Endodermal cell (in vitro differentiated cells): ENCODE measurements at regions not wholly inside any gene's neighbourhood (a gene's known extent, or its start where the extent isn't known, plus 50 kb on each side); places are given as distances from the start of the nearest gene placed in this dataset.
"Not testable (repeated sequence)": the region's sequence is repeated elsewhere in the genome, so short reads cannot be mapped to it uniquely, and the experiment has no call there.

ENCODE experiments used
- DNase-seq: peaks from one replicate; pipeline ENCODE4 v3.0.0-alpha.2; 2017
- H3K27ac ChIP-seq: 2 replicates; pipeline ENCODE4 v1.5.1; 2013; ENCODE audit warnings: mild to moderate bottlenecking, low read depth, low read length, moderate library complexity
- H3K27me3 ChIP-seq: 2 replicates; pipeline ENCODE4 v1.6.1; 2013; ENCODE audit warnings: mild to moderate bottlenecking, low read length, moderate library complexity; ENCODE audit not compliant: insufficient read depth, control insufficient read depth, poor library complexity, severe bottlenecking
- H3K36me3 ChIP-seq: 2 replicates; pipeline ENCODE4 v1.7.0; 2013; ENCODE audit warnings: mild to moderate bottlenecking, low read length, moderate library complexity; ENCODE audit not compliant: control insufficient read depth, insufficient read depth
- H3K4me1 ChIP-seq: one replicate; pipeline ENCODE4 v1.7.0; 2013; ENCODE audit warnings: low read length; ENCODE audit not compliant: control insufficient read depth, insufficient read depth
- H3K4me3 ChIP-seq: 2 replicates; pipeline ENCODE4 v1.5.1; 2013; ENCODE audit warnings: mild to moderate bottlenecking, low read length, moderate library complexity
- H3K9ac ChIP-seq: 2 replicates; pipeline ENCODE4 v1.6.1; 2013; ENCODE audit warnings: mild to moderate bottlenecking, low read length, moderate library complexity; ENCODE audit not compliant: poor library complexity, severe bottlenecking; ENCODE audit errors: extremely low read depth
- H3K9me3 ChIP-seq: 2 replicates; pipeline ENCODE4 v1.6.1; 2013; ENCODE audit warnings: mild to moderate bottlenecking, low read length, moderate library complexity; ENCODE audit not compliant: control insufficient read depth
- H3K27ac Mint-ChIP-seq: 2 replicates; pipeline ENCODE4 v1.8.0; 2020; ENCODE audit warnings: mixed read lengths
- H3K27me3 Mint-ChIP-seq: 2 replicates; pipeline ENCODE4 v1.8.0; 2021; ENCODE audit warnings: mild to moderate bottlenecking, mixed read lengths; ENCODE audit not compliant: insufficient read depth
- H3K36me3 Mint-ChIP-seq: 2 replicates; pipeline ENCODE4 v1.8.0; 2020; ENCODE audit warnings: low read depth, mixed read lengths
- H3K4me1 Mint-ChIP-seq: 2 replicates; pipeline ENCODE4 v1.8.0; 2020; ENCODE audit warnings: mixed read lengths
- H3K4me3 Mint-ChIP-seq: 2 replicates; pipeline ENCODE4 v1.8.0; 2020; ENCODE audit warnings: mild to moderate bottlenecking, moderate library complexity, mixed read lengths
- H3K9me3 Mint-ChIP-seq: 2 replicates; pipeline ENCODE4 v1.8.0; 2020; ENCODE audit warnings: mild to moderate bottlenecking, mixed read lengths
- WGBS, 2 experiments: methylation state at CpG; one replicate each; pipeline versions ENCODE4 v1.1.5 to v1.1.7; 2013; ENCODE audit warnings: missing lambda C conversion rate in 2 of 2, mixed read lengths in 1 of 2; ENCODE audit not compliant: insufficient coverage in 1 of 2, insufficient read length in 1 of 2; 5-methylcytosine and 5-hydroxymethylcytosine counted together
- TF ChIP-seq, protein P1 (sequence below): fragments of 200-600 bp; sonication (generic); conservative IDR thresholded peaks from 2 replicates; pipeline ENCODE4 v1.5.0; 2021; ENCODE audit warnings: antibody characterized with exemption, mild to moderate bottlenecking

- 92 to 100% methylated on average over 1 to 2 of the region's 2 CpGs for WGBS, 2 experiments
- Mint-ChIP-seq H3K27ac (no peak overlapping the region), H3K4me1 (peaks cover 20% of the 10 kb centered on the region), H3K9me3 (no peaks in the 10 kb centered on the region), H3K27me3 (no peaks in the 10 kb centered on the region), H3K4me3 (no peak overlapping the region), H3K36me3 (no peaks in the 10 kb centered on the region)
- Histone ChIP-seq H3K4me3 (no peak overlapping the region), H3K27me3 (no peaks in the 10 kb centered on the region), H3K9ac (no peak overlapping the region), H3K9me3 (no peaks in the 10 kb centered on the region), H3K36me3 (no peaks in the 10 kb centered on the region), H3K4me1 (peaks cover 5% of the 10 kb centered on the region), H3K27ac (no peak overlapping the region)
- no peak for DNase-seq
- TF ChIP-seq, protein P1, sequence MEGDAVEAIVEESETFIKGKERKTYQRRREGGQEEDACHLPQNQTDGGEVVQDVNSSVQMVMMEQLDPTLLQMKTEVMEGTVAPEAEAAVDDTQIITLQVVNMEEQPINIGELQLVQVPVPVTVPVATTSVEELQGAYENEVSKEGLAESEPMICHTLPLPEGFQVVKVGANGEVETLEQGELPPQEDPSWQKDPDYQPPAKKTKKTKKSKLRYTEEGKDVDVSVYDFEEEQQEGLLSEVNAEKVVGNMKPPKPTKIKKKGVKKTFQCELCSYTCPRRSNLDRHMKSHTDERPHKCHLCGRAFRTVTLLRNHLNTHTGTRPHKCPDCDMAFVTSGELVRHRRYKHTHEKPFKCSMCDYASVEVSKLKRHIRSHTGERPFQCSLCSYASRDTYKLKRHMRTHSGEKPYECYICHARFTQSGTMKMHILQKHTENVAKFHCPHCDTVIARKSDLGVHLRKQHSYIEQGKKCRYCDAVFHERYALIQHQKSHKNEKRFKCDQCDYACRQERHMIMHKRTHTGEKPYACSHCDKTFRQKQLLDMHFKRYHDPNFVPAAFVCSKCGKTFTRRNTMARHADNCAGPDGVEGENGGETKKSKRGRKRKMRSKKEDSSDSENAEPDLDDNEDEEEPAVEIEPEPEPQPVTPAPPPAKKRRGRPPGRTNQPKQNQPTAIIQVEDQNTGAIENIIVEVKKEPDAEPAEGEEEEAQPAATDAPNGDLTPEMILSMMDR: no peak
Measured at GRCh38 chr4:23962462-23962861, 72.6 kb upstream of the PPARGC1A start.

- H3K4me3 ChIP-seq, H3K9ac ChIP-seq, DNase-seq, H3K27me3 ChIP-seq, H3K27me3 Mint-ChIP-seq, H3K9me3 ChIP-seq, H3K9me3 Mint-ChIP-seq, H3K27ac ChIP-seq, H3K36me3 Mint-ChIP-seq, H3K4me1 ChIP-seq, H3K36me3 ChIP-seq, H3K27ac Mint-ChIP-seq, H3K4me3 Mint-ChIP-seq: not testable (repeated sequence)
- peaks cover 19% of the 10 kb centered on the region for H3K4me1 Mint-ChIP-seq
- WGBS, 2 experiments: 95 to 100% methylated on average over 1 to 4 of the region's 4 CpGs
Measured at GRCh38 chr4:23961395-23961794, 71.5 kb upstream of the PPARGC1A start.

DNA sequence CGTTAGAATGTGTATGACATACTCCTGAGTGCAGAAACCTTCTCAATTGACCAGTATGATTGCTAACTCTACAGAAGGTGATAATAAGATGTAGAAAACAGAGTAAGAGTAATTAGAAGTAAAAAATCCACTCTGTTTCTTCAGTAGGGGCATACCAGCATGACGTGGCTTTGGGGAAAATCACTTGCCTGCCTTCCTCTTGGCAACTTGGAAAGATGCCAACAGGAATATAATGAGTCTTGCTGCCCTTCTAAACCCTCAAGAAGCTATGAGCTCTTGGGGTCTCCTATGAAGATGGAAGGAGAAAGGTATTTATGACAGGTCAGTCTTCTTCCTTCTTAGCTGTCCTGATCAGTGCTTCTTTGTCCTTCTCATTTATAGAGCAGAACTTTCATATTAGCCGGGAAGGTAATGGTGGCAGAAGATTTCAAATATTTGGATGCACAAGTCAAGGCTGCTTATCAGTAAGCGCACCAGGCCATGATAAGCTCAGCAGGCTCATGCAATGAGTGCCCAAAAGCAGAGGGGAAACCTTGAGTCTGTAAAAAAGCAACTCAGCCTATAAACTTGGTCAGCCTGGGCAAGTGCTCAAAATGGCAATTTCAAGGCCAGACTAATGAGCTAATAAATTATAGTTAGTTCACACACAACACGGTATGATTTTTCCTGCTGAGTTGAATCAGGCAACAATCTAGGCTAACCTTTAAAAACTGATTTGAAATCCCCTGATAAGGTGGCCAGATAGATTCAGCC lies 69.7 kb upstream of the PPARGC1A start:
- TF ChIP-seq, protein P1: no peak
- DNase-seq: no peak
- no peak overlapping the region for H3K4me3 Mint-ChIP-seq
- Histone ChIP-seq H3K9ac (no peak overlapping the region), H3K36me3 (no peaks in the 10 kb centered on the region), H3K27me3 (no peaks in the 10 kb centered on the region), H3K27ac (no peak overlapping the region), H3K9me3 (no peaks in the 10 kb centered on the region), H3K4me3 (no peak overlapping the region), H3K4me1 (peaks cover 5% of the 10 kb centered on the region)
- H3K27ac Mint-ChIP-seq: no peak overlapping the region
- no peaks in the 10 kb centered on the region for H3K27me3 Mint-ChIP-seq
- peaks cover 2% of the 10 kb centered on the region for H3K9me3 Mint-ChIP-seq
- WGBS, 2 experiments: 89 to 94% methylated on average over 4 to 5 of the region's 5 CpGs
- H3K36me3 Mint-ChIP-seq: no peaks in the 10 kb centered on the region
- peaks cover 19% of the 10 kb centered on the region for H3K4me1 Mint-ChIP-seq
